Liver (tissue), 8 donors: ENCODE measurements at regions not wholly inside any gene's neighbourhood (a gene's known extent, or its start where the extent isn't known, plus 50 kb on each side); places are given as distances from the start of the nearest gene placed in this dataset.

Experiments used
- DNase-seq: peaks from one replicate; pipeline ENCODE4 v3.0.0-alpha.2; 2017; ENCODE audit warnings: low spot score
- H3K27ac ChIP-seq, 2 donors: one replicate each; pipeline ENCODE4 v1.7.0; 2013; ENCODE audit warnings: inconsistent platforms in 2 of 2, low read length in 2 of 2, control low read depth in 1 of 2, low read depth in 1 of 2, mild to moderate bottlenecking in 1 of 2
- H3K27me3 ChIP-seq, 4 donors: one replicate each; pipeline versions ENCODE4 v1.6.1 to v1.7.0; 2013; ENCODE audit warnings: low read length in 3 of 4, inconsistent platforms in 1 of 4, mild to moderate bottlenecking in 1 of 4, moderate library complexity in 1 of 4; ENCODE audit not compliant: control insufficient read depth in 4 of 4, insufficient read depth in 4 of 4
- H3K36me3 ChIP-seq, 4 donors: one replicate each; pipeline versions ENCODE4 v1.6.1 to v1.7.0; 2013; ENCODE audit warnings: low read length in 3 of 4, mild to moderate bottlenecking in 3 of 4, low read depth in 1 of 4, moderate library complexity in 1 of 4; ENCODE audit not compliant: control insufficient read depth in 4 of 4, insufficient read depth in 3 of 4
- H3K4me1 ChIP-seq, 4 donors: one replicate each; pipeline versions ENCODE4 v1.6.1 to v1.7.0; 2013; ENCODE audit warnings: low read length in 3 of 4, mild to moderate bottlenecking in 3 of 4, moderate library complexity in 1 of 4; ENCODE audit not compliant: control insufficient read depth in 4 of 4, insufficient read depth in 4 of 4
- H3K4me3 ChIP-seq, 3 donors: one replicate each; pipeline versions ENCODE4 v1.6.1 to v1.7.0; 2013; ENCODE audit warnings: low read length in 3 of 3, control low read depth in 1 of 3, low read depth in 1 of 3, mild to moderate bottlenecking in 1 of 3
- H3K9ac ChIP-seq, 2 donors: one replicate each; pipeline ENCODE4 v1.7.0; 2013; ENCODE audit warnings: low read length in 2 of 2, mild to moderate bottlenecking in 2 of 2, moderate library complexity in 2 of 2, control low read depth in 1 of 2, low read depth in 1 of 2
- H3K9me3 ChIP-seq, 4 donors: one replicate each; pipeline versions ENCODE4 v1.6.1 to v1.7.0; 2013; ENCODE audit warnings: low read length in 3 of 4; ENCODE audit not compliant: control insufficient read depth in 4 of 4
- ATF3 ChIP-seq: IDR thresholded peaks from 2 replicates; pipeline ENCODE4 v1.6.1; 2016; ENCODE audit warnings: antibody characterized with exemption
- CTCF ChIP-seq: fragments of 150-350 bp; IDR thresholded peaks from 2 replicates; pipeline ENCODE4 v1.5.1; 2017; ENCODE audit warnings: improper control_type of control experiment, low read depth, low read length; ENCODE audit not compliant: missing input control
- EGR1 ChIP-seq, 2 donors: IDR thresholded peaks; 2 replicates each; pipeline ENCODE4 v1.6.1; 2016 to 2018; ENCODE audit warnings: antibody characterized with exemption in 2 of 2, low read depth in 2 of 2
- FOXA1 ChIP-seq: IDR thresholded peaks from 2 replicates; pipeline ENCODE4 v1.6.1; 2016; ENCODE audit warnings: antibody characterized with exemption
- FOXA2 ChIP-seq: IDR thresholded peaks from 2 replicates; pipeline ENCODE4 v1.6.1; 2016; ENCODE audit warnings: antibody characterized with exemption
- GABPA ChIP-seq, 2 donors: IDR thresholded peaks in 1 of 2; conservative IDR thresholded peaks in 1 of 2; 2 replicates each; pipeline ENCODE4 v1.6.1; 2016; ENCODE audit warnings: antibody characterized with exemption in 2 of 2, mild to moderate bottlenecking in 1 of 2, moderate library complexity in 1 of 2
- HNF4A ChIP-seq, 2 donors: conservative IDR thresholded peaks; 2 replicates each; pipeline ENCODE4 v1.6.1; 2016; ENCODE audit warnings: antibody characterized with exemption in 2 of 2, mild to moderate bottlenecking in 2 of 2
- HNF4G ChIP-seq: IDR thresholded peaks from 2 replicates; pipeline ENCODE4 v1.6.1; 2016; ENCODE audit warnings: antibody characterized with exemption
- NR2F2 ChIP-seq: IDR thresholded peaks from 2 replicates; pipeline ENCODE4 v1.6.1; 2016; ENCODE audit warnings: antibody characterized with exemption
- RXRA ChIP-seq, 2 donors: IDR thresholded peaks; 2 replicates each; pipeline ENCODE4 v1.6.1; 2017 to 2018; ENCODE audit warnings: antibody characterized with exemption in 2 of 2, mild to moderate bottlenecking in 1 of 2
- SP1 ChIP-seq: IDR thresholded peaks from 2 replicates; pipeline ENCODE4 v1.6.1; 2018; ENCODE audit warnings: antibody characterized with exemption, mild to moderate bottlenecking
- TAF1 ChIP-seq: conservative IDR thresholded peaks from 2 replicates; pipeline ENCODE4 v1.6.1; 2016; ENCODE audit warnings: antibody characterized with exemption, mild to moderate bottlenecking
- YY1 ChIP-seq: IDR thresholded peaks from 2 replicates; pipeline ENCODE4 v1.6.1; 2016; ENCODE audit warnings: antibody characterized with exemption, mild to moderate bottlenecking
- ZBTB33 ChIP-seq: IDR thresholded peaks from 2 replicates; pipeline ENCODE4 v1.6.1; 2016; ENCODE audit warnings: antibody characterized with exemption
- WGBS: extraction: QIAGEN DNeasy Blood & Tissue Kit; methylation state at CpG from one replicate; pipeline ENCODE4 v1.1.7; 2013; 5-methylcytosine and 5-hydroxymethylcytosine counted together
- TF ChIP-seq, protein P1 (sequence below): IDR thresholded peaks from 2 replicates; pipeline ENCODE4 v1.6.1; 2016; ENCODE audit warnings: antibody characterized with exemption, mild to moderate bottlenecking
- TF ChIP-seq, protein P2 (sequence below): IDR thresholded peaks from 2 replicates; pipeline ENCODE4 v1.6.1; 2016; ENCODE audit warnings: antibody characterized with exemption
- donor health status: healthy.
- donor health status: healthy.
- donor health status: healthy.
- donor health status: healthy.
- donor health status: healthy.

- Histone ChIP-seq H3K4me3 (no peak overlapping the region), H3K4me1 (no peaks in the 10 kb centered on the region), H3K27ac (no peak overlapping the region), H3K9ac (no peak overlapping the region), H3K27me3 (no peaks in the 10 kb centered on the region), H3K36me3 (no peaks in the 10 kb centered on the region), H3K9me3 (no peaks in the 10 kb centered on the region)
- DNase-seq: no peak
- TF ChIP-seq, protein P1, sequence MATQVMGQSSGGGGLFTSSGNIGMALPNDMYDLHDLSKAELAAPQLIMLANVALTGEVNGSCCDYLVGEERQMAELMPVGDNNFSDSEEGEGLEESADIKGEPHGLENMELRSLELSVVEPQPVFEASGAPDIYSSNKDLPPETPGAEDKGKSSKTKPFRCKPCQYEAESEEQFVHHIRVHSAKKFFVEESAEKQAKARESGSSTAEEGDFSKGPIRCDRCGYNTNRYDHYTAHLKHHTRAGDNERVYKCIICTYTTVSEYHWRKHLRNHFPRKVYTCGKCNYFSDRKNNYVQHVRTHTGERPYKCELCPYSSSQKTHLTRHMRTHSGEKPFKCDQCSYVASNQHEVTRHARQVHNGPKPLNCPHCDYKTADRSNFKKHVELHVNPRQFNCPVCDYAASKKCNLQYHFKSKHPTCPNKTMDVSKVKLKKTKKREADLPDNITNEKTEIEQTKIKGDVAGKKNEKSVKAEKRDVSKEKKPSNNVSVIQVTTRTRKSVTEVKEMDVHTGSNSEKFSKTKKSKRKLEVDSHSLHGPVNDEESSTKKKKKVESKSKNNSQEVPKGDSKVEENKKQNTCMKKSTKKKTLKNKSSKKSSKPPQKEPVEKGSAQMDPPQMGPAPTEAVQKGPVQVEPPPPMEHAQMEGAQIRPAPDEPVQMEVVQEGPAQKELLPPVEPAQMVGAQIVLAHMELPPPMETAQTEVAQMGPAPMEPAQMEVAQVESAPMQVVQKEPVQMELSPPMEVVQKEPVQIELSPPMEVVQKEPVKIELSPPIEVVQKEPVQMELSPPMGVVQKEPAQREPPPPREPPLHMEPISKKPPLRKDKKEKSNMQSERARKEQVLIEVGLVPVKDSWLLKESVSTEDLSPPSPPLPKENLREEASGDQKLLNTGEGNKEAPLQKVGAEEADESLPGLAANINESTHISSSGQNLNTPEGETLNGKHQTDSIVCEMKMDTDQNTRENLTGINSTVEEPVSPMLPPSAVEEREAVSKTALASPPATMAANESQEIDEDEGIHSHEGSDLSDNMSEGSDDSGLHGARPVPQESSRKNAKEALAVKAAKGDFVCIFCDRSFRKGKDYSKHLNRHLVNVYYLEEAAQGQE: no peak
- TF ChIP-seq TAF1: no peak
- no peak for TF ChIP-seq ZBTB33
- TF ChIP-seq RXRA (IDR thresholded peaks at IDR 0.05): no peak
- TF ChIP-seq CTCF: no peak
- TF ChIP-seq HNF4G: no peak
- no peak for TF ChIP-seq GABPA (IDR thresholded peaks at IDR 0.05 in 1 of 2, conservative IDR thresholded peaks at IDR 0.05 in 1 of 2)
- TF ChIP-seq HNF4A (conservative IDR thresholded peaks at IDR 0.05): no peak
- no peak for TF ChIP-seq FOXA1
- TF ChIP-seq ATF3: no peak
- TF ChIP-seq YY1: no peak
- 73% methylated on average over 6 of the region's 6 CpGs for WGBS
Measured at GRCh38 chr1:218772575-218772974, 401.1 kb upstream of the LYPLAL1 start.

GRCh38 chr1:218775501-218776021 lies 398.1 kb upstream of the LYPLAL1 start:
- Histone ChIP-seq H3K4me3 (no peak overlapping the region), H3K27me3 (no peaks in the 10 kb centered on the region), H3K36me3 (no peaks in the 10 kb centered on the region), H3K9me3 (no peaks in the 10 kb centered on the region), H3K9ac (no peak overlapping the region), H3K4me1 (no peaks in the 10 kb centered on the region), H3K27ac (no peak overlapping the region)
- DNase-seq: no peak
- 79% methylated on average over 4 of the region's 4 CpGs for WGBS
- TF ChIP-seq SP1 (no peak), EGR1 (IDR thresholded peaks at IDR 0.05; ENCODE audit: low read depth in 2 of 2) (no peak), FOXA2 (no peak), FOXA1 (no peak), GABPA (IDR thresholded peaks at IDR 0.05 in 1 of 2, conservative IDR thresholded peaks at IDR 0.05 in 1 of 2) (no peak), YY1 (no peak), ATF3 (no peak), NR2F2 (no peak)
- TF ChIP-seq, protein P1: no peak
- TF ChIP-seq, protein P2, sequence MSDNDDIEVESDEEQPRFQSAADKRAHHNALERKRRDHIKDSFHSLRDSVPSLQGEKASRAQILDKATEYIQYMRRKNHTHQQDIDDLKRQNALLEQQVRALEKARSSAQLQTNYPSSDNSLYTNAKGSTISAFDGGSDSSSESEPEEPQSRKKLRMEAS: no peak
